HG03175 (cell line): ENCODE measurements at regions not wholly inside any gene's neighbourhood (a gene's known extent, or its start where the extent isn't known, plus 50 kb on each side); places are given as distances from the start of the nearest gene placed in this dataset.
"Not testable (repeated sequence)": the region's sequence is repeated elsewhere in the genome, so short reads cannot be mapped to it uniquely, and the experiment has no call there.

Experiments
- ATAC-seq: cut with Tn5 transposase; IDR thresholded peaks from one replicate; pipeline ENCODE4 v1.9.1; 2021; ENCODE audit warnings: mild to moderate bottlenecking, moderate library complexity; ENCODE audit not compliant: unreplicated experiment

DNA sequence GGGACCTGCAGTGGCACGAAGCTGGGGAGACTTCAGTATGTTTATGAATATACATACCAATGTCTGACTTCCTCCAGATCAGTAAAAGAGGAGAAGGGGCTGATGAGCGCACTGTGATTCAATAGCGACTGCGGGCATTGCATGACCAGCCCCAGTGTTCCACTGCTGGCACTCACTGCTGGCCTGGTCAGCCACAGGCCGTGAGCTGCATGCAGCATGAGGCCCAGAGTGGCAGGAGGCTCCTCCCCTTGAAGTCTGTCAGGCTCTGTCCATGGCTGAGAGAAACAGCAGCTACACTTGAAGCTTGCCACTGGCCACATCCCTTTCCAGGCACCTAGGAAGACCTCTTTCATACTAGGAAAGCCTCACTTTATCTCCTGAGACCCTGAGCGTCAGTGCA is 265.9 kb upstream of the CDYL start:
- no peak for ATAC-seq

DNA sequence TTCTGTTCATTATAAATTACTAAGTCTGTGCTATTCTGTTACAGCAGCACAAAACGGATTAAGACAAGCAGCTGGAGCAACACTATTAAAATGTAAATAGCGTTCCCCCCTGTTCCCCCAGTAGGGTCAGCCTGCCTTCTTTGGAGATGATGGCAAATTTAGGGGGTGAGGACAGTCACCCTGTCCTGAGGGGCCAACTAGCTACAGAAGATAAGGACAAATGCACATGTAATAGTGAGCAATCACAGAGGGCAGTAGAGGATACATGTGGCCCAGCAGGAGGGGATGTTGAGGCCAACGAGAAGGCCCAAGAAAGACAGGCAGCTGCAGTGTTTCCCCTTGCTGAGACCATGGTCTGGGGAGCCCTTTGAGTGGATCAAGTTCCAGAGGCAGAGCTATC is 266.7 kb upstream of the CDYL start:
- no peak for ATAC-seq

DNA sequence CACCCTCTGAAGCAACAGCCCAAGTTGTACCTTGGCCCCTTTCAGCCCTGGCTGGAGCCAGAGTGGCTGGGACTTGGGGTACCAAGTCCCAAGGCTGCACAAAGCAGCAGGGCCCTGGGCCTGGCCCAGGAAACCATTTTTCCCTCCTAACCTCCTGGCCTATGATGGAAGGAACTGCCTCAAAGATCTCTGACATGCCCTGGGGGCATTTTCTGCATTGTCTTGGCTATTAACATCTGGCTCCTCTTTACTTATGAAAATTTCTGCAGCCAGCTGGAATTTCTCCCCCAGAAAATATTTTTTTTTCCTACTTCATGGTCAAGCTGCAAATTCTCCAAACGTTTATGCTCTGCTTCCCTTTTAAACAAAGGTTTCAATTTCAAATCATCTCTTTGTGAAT is 269.4 kb upstream of the CDYL start:
- no peak for ATAC-seq

DNA sequence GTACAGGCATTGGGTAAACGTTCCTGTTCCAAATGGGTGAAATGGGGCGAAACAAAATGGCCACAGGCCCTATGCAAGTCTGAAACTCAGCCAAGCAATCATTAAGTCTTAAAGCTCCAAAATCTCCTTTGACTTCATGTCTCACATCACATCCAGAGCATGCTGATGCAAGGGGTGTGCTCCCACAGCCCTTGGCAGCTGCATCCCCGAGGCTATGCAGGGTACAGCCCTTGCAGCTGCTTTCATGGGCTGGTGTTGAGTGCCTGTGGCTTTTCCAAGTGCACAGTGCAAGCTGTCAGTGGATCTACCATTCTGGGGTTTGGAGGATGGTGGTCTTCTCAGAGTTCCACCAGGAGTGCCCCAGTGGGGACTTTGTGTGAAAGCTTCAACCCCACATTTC is 270.0 kb upstream of the CDYL start:
- no peak for ATAC-seq

DNA sequence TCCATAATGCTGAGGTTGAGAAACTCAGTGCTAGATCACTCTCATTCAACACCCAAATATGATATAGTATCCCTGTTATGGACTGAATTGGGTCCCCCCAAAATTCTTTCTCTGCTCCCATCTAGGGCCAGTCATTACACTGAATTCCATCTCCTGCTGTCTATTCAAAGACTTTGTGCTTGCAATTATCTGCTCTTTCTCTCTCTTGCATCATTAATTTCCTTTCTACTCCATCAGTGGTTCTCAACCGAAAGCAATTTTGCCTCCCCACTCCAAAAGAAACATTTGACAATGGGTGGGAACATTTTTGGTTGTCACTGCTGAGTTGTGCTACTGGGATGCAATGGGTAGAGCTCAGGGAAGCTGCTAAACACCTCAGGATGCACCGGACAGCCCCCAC is 271.5 kb upstream of the CDYL start:
- ATAC-seq = no peak

DNA sequence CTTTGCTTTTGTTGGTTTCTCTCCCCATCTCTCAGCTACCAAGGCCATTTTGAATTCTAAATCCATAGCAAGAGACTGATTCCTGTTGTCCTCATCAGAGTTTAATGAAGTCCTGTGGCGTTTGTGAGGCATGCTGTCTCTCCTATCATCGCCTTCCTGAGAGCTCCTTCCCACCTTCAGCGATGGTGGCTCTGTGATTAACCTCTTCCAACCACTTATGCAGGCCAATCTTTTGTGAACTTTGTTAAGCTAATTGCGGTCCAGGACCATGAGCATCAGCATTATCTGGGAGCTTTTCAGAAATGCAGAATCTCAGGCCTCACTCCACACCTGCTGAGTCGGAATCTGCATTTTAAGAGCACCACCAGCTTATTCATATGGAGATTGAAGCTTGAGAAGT is 272.5 kb upstream of the CDYL start:
- no peak for ATAC-seq

DNA sequence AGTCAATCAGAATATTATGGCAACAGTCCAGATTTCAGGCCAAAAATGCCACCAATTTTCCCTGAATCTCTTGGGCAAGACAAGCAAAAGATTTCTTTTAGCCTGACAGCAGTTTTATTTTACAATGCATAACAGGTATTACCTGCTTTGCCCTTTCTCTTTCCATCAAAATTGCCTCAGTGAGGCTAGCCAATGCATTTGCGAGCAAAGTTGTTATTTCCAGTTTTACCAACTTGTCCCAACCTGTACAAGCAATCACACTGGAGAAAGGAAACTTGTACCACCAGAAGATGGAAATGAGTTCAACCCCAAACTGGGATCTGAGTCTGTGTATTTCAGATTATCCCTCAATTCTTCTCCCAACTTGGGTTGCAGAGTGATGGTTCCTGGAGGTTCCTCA is 279.9 kb upstream of the CDYL start:
- ATAC-seq = no peak

DNA sequence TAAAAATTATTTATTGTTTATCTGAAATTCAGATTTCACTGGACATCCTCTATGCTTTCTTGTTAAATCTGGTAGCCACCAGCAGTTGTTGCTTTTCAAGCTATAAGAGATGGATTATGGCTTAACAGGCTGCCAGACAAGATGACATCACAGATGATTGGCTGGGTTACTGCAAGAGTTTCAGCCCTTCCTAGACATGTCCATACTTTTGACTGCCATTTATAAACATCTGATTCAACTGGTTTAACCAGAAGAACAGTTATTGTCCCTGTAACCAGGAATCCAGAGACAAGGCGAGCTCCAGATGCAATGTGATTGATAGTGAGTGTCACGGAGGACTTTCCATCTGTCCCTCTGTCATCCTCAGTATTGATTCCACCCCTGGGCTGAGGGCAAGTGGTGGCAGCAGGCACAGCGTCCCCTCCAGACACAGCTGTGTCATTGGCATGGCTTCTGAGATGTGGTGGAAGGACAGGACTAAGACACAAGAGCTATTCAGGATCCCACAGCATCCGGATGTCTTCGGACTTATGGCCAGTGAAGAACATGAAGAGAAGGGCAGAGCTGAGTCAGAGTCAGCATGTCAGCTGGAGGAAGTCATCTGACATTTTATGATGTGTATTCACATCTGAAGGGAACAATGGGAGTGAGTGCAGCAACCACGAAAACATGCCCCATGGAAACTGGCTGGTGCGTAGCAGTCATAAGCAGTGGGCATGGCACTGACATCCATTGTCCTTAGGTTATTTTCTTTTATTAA is 284.5 kb upstream of the CDYL start:
- ATAC-seq = no peak

DNA sequence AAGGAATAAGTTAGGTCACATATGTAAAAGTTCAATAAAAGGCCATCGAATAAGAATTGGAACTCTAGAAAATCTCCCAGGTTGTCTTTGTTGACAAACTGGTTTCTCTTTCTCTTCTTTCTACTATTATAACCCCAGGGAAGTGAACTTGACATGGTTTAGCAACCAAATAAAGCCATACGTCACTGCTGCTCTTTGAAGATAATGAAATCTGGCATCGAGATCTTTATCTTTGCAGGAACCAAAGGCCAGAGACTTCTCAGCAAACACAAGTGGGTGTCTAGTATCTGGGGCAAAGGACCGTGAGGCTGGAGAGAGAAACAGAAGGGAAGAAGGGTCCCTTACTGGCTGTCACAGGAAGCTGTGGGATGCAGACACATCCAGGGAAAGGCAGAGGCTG is 286.7 kb upstream of the CDYL start:
- ATAC-seq = no peak

DNA sequence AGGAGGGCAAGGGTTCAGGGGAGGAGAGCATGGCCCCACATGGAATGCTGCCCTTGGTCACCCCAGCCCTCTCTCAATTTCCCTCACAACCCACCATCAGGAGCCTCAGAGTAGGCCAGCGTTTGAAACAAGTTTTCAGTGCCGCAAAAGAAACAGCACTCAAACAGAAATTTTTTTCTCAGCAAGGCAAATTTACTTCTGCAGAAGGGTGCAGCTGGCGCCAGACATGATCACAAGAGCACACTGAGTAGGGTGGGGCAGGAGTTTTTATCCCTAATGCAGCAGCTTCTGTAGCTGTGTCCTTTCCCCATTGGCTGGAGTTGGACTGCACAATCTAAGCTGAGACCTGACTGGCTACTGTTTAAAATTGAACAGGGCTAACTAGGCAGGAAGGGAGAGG is 287.8 kb upstream of the CDYL start:
- no peak for ATAC-seq

DNA sequence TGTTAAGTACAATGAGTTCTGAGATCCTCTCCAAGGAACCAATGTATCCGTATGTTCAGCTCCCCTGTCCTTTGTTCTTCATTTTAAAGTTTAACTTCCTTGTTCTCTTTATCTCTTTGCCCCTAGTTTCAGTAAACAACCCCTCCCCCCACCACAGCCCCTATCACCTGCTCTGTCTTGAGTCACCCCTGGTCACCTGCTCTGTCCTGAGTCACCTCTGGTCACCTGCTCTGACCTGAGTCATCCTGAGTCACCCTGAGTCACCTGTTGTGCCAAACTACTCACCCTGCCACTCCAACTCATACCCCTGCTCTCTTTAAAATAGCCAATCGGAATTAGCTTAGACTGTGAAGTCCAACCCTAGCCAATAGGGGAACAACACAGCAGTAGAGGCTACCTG is 288.7 kb upstream of the CDYL start:
- ATAC-seq = no peak

DNA sequence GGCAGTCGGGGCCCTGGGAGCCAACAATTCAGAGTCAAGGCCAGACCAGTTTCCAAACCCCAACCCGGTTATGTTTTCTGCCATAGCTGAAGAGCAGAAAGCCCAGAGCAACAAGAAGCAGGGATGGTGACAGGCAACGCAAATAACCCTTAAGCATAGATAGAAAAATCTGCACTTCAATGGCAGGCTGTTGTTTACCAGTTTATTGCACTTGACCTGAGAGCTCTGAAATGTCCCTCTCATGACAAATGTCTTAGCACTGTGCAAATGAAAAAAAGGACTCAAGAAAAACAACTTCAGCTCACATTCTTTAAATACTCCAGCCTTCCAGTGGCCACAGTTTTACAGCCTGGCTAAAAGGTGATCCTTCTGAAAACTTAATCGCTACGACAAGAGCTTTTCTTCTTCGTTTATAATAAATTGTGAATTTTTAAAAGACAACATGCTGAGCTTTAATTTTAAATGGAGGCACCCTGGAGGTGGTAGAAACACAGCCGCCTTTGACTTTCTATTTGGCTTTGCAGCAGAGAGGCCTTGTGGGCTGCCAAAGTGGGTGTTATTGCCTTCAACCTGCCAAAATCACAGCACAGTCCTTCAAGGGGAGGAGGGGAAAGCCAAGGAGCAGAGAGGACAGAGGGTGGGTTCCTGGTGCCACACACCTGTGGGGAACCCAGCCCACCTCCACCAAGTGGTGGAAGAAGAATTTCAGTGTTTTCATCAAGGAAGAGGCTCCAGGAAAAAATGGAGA is 289.5 kb upstream of the CDYL start:
- ATAC-seq = no peak

DNA sequence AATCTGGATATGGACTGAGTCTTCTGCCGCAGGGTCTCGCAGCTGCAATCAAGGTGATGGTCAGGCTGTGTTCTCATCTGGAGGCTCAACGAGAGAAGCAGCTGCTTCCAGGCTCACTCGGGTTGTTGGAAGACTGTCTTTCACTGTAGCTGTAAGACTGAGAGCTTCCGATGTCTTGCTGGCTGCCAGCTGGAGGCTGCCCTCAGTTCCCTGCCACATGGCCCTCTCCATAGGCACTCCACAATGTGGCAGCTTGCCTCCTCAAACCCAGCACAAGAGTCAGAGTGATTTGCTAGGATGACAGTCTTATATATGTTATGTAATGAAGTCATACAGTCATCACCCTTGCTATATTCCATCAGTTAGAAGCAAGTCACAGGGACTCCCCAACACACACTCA is 290.5 kb upstream of the CDYL start:
- ATAC-seq = no peak

DNA sequence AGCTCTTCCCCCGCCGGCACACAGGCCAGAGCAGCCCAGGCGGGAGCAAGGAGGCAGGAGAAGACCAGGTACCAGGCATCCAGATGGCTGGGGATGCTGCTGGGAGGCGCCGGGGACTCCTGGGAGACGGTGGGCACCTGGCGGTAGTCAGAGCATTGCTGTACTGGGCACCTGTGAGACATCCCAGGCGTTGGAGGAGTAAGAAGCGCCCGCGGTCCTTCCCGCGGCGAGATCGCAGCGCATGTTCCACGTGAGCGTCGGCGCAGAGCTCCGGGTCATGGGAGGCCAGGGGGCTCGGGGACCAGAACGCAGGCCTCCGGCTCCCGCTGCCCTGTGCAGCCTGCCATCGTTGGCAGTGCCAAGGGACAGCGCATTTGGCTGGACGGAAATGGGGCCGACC is 293.7 kb upstream of the CDYL start:
- ATAC-seq = no peak

DNA sequence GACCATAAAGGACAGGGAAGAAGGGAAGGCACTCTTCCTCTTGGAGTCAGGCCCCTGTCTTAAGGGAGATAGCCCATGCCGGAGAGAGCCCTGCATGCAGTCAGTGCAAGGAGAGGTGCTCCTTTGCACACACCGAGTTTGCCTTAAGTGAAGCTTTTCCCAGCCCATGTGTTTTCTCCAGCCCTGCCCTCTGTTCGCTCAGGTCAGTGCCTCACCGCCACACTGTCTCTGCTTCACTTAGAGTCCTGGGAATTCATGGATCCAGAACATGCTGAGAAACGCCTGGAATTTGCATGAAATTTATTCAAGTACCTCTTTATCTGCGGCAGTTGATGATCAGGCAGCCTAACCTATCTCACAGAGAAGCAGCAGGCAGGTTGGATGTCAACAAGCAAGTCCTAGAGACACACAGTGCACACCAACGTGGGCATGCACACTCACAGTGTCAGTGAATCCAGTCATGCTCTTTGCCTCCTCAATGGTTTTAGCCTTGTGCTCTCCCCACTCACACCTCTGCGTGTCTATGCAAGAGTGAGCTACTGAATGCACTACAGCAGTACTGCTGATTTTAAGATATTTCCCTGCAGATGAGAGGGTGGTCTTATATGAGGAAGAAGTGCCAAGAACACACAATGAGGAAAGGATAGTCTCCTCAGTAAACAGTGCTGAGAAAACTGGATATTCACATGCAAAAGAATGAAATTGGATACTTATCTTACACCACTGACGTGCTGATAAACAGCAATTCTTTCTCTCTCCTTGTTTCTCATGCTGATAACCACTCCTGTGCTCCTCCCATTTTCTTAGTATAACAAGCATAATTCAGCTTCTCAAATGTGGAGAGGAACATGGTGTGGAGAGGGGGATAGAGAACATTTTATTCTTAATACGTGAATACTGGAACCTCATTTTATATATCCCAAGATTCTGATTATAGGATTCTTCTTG is 295.1 kb upstream of the CDYL start:
- ATAC-seq = no peak

DNA sequence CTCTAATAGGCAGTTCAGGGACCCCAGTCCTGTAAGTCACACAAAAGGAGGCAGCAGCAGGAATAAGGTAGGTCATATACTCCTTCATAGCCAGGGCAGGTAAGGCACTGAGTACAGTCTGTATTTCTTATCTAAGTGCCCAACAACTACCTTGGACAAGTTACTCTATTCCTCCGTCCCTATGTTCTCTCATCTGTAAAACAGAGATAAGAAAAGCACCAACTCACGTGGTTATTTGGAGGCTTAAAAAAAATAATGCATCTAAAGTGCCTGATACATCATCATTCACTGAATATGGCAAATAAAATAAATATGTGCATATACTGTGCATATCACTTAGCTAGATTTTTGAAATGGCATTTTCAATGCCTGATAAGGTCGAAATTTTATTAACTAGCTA is 298.1 kb upstream of the CDYL start:
- no peak for ATAC-seq

DNA sequence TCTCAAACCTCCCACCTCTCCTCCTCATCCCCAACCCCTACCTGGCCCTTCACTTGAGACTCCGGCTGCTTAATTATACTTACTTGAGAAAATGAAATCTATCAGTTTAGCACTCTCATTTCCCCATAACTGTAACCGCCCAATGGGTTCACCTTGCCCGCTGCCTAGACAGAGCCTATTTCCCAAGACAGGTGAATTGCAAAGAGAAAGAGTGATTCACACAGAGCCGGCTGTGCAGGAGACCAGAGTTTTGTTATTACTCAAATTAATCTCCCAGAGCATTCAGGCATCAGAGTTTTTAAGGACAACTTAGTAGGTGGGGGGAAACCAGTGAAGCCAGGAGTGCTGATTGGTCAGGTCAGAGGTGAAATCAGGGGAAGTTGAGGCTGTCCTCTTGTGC is 301.4 kb upstream of the CDYL start:
- ATAC-seq = no peak

DNA sequence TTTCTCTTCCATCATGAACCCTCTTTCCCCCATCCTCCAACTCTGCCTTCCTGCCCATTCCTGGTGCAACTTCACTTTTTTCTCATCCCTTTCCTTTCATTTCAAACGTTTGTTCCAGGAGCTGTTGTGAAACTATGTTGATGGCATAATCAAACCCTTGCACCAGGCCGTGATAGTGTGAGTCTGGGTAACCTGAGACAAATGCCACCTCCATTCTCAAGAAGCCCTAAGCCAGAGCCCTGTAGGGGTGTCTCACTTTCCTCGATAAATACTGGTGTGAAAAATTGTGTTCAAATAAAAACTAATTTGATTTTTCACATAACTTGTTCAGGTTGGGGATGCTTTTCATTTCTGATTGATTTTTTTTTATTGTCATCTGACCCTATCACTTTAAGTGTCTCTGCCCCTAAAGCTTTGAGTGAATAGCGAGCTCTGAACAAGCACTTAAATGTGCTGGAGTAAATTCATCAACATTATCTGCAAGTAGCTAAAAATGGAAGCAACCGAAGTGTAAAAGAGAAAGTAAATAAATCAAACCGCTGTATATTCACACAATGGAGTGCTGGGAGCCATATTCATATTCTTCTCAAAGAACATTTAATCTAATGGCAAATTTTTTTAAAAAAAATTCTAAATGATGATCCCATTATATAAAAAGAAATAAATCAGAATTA is 303.1 kb upstream of the CDYL start:
- ATAC-seq = no peak

DNA sequence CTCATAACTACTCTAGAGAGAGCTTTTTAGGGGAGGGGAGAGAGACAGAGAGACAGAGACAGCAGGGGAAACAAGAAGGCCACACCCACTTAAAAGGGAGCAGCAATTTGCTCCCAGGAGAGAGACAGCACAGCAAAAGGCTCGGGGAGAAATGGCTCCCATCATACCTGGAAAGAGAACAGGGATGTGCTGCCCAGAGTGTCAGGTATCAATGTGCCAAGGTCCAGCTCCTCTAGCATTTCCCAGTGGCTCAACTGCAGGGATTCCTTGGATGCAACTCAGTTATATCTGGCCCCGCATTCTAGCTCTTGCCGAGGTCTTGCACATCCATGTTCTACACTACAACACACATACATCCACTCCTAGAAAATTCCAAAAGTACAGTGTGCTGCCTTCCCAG is 304.0 kb upstream of the CDYL start:
- ATAC-seq = no peak

DNA sequence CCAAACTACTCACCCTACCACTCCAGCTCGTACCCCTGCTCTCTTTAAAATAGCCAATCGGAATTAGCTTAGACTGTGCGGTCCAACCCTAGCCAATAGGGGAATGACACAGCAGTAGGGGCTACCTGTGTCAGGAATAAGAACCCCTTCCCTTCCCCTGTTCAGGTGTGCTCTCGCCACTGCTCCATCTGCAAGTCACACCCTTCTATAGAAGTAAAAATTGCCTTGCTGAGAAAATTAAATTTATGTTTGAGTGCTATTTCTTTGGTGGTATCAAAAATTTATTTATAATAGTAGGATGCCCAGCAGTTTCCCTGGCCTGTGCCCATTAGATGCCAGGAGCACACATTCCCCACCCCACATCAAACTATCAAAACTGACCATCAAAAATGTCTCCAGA is 304.7 kb upstream of the CDYL start:
- ATAC-seq = not testable (repeated sequence)

DNA sequence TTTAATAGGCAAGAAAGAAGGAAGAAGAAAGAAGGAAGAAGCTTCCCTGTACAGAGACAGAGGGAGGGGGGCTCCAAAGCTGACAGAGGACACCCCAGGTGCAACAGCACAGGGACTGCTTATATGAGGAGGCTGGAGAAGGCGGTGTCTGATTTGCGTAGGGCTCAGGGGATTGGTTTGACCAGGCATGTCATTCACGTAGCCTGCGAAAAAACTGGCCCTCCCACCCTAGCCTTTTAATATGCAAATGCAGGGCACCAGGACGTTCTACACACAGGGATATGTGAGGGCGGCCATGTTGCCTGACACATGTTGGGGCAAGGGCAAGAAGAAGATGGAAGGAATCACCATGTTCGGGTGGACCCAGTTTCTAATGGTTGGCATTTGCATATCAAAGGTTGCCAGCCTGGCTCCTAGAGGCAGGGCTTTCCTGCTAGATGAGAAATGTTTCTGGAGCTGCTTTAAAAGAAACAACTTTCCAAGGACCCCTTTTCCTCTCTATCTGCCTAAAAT is 305.4 kb upstream of the CDYL start:
- ATAC-seq = no peak
